GM21576 (cell line): ENCODE measurements at regions not wholly inside any gene's neighbourhood (a gene's known extent, or its start where the extent isn't known, plus 50 kb on each side); places are given as distances from the start of the nearest gene placed in this dataset.
"Not testable (repeated sequence)": the region's sequence is repeated elsewhere in the genome, so short reads cannot be mapped to it uniquely, and the experiment has no call there.

ENCODE experiments used
- ATAC-seq: cut with Tn5 transposase; IDR thresholded peaks from one replicate; pipeline ENCODE4 v1.9.1; 2021; ENCODE audit warnings: mild to moderate bottlenecking, moderate library complexity; ENCODE audit not compliant: unreplicated experiment

- no peak for ATAC-seq
Measured at GRCh38 chr2:220782609-220783113, 789.4 kb downstream of the EPHA4 start.

- ATAC-seq: no peak
Measured at GRCh38 chr2:220783671-220784070, 788.4 kb downstream of the EPHA4 start.

- ATAC-seq: no peak
Measured at GRCh38 chr2:220785178-220785577, 786.9 kb downstream of the EPHA4 start.

- no peak for ATAC-seq
Measured at GRCh38 chr2:220786216-220786615, 785.9 kb downstream of the EPHA4 start.

GRCh38 chr2:220787251-220787650 lies 784.9 kb downstream of the EPHA4 start:
- no peak for ATAC-seq

- no peak for ATAC-seq
Measured at GRCh38 chr2:220789961-220790360, 782.1 kb downstream of the EPHA4 start.

DNA sequence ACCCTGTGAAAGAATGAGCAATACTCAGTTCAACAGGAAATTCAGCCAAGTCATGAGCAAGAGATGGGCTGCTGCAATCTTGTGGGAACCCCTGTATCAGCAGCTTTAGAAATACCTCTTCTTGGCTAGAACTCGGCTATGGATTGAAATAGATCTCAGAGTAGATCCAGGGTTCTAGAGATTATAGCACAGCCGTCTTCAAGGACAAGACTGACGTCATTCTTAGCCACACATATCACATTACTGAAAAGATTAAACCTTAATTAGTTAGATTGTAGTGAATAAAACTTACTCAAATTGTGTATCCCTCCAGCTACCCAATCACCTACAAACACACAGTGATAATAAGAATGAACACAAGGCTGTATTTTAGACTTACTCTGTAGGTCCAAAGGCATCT lies 776.4 kb downstream of the EPHA4 start:
- no peak for ATAC-seq

DNA sequence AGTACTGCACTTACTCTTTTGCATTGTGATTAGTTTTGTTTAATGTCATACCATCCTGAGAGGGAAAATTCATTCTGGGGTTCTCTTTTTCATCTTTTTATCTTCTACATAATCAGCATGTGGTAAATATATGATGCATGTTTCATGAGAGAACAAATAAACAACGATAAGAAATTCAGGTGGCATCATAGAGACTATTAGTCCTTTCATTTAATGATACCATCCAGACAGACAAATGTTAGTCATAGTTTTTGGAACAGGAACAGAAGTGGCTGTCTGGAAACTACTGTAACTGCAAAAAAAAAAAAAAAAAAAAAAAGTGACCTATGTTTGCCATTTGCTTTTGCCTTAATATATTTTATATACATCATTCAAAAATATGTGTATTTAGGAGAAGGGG lies 761.0 kb downstream of the EPHA4 start:
- no peak for ATAC-seq

- ATAC-seq: no peak
Measured at GRCh38 chr2:220811952-220812570, 760.0 kb downstream of the EPHA4 start.

GRCh38 chr2:220814441-220814840 lies 757.7 kb downstream of the EPHA4 start:
- no peak for ATAC-seq

DNA sequence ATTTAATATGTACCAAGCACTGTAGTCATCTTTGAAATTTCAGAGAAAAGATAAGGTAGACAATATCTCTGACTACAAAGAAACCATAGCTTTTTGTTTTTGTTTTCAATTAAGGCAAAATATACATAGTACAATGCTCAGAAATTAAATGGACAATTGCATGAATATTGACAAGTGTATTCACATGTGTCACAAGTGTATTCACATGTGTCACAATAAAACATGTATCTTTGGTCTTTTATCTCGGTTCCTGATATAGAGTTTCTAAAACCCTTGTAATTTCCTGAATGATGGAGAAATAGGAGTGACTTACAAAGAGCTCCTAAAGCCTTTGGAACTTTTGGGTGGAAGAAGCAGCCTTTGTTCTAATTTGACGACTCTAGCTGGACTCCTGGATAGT lies 756.4 kb downstream of the EPHA4 start:
- no peak for ATAC-seq

- no peak for ATAC-seq
Measured at GRCh38 chr2:220821683-220822082, 750.4 kb downstream of the EPHA4 start.

- ATAC-seq: not testable (repeated sequence)
Measured at GRCh38 chr2:220823590-220823989, 748.5 kb downstream of the EPHA4 start.

GRCh38 chr2:220833446-220833845 lies 738.7 kb downstream of the EPHA4 start:
- no peak for ATAC-seq

GRCh38 chr2:220835583-220835982 lies 736.5 kb downstream of the EPHA4 start:
- ATAC-seq: no peak

DNA sequence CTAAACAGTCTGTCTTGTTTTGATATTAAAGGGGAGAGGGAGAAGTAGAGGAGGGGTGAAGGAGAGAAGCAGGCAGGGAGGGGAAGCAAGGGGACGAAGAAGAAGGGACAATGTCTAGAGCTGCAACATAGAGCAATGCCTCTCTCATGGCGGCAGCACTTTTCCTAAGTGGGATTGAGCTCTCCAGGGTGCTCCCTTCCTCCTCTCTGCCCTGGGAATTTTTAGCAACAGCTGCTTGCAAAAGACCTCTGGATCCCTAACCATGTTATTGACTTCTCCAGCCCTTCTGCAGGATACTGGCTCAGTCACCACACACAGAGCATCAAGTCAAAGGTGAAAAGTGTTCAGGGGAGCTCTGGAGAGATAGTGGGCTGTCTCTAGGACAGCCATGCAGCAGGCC lies 734.9 kb downstream of the EPHA4 start:
- ATAC-seq: no peak

- no peak for ATAC-seq
Measured at GRCh38 chr2:220842901-220843665, 729.0 kb downstream of the EPHA4 start.

GRCh38 chr2:220845766-220846273 lies 726.3 kb downstream of the EPHA4 start:
- no peak for ATAC-seq

DNA sequence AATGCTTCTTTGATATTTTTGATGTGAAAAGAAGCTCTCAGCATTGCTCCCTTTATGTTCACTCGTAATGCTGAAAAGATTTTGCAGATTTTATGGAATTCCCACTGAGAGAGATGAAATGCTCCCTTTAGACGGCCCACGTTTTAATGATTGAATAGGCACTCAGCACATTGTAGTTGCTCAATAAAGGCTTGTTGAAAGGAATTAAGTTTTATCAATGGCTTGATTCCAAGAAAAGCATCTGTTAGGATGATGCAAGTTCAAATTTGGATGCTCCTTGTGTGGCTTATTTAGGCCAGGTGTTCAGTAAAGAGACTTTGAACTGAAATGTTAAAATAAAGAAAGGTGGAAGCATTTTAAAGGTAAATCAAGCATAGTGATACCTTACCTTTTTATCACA lies 725.1 kb downstream of the EPHA4 start:
- ATAC-seq: no peak

GRCh38 chr2:220847589-220847988 lies 724.5 kb downstream of the EPHA4 start:
- no peak for ATAC-seq

DNA sequence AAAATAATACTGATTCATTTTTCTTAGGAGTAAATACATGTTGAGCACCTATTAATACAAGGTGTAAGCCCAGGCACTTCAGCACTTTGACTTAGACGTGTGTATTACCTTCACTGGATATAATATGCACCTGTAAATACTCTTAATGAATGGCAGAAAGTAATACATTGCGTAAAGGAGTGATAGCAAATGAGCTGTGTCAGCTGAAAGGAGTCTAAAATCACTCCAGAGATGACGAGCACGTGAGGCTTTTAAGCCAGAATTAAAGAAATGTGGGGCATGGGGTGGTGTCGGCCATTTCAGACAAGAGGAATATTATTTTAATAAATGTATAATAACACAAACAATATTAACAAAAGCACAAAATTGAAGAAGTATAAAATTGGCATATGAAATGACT lies 722.7 kb downstream of the EPHA4 start:
- ATAC-seq: no peak

DNA sequence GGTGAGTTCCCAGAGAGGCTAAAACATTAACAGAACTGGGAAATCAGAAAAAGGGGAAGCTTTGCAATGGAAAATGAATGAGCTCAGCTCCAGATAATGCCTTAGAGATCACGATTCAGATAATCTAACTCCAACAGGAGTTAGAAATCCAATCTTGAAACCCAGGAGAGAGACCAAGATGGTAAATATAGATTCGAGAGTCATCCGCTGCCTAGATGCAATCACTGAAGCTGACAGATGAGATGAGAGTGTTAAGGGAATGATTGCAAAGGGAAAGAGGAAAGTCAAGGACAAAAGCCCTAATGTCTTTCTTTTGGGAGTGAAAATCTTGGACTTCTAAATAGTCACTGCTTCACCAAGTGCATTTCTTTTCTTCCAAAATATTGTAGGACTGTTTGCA lies 722.0 kb downstream of the EPHA4 start:
- no peak for ATAC-seq
